ENCODE measurements at regions not wholly inside any gene's neighbourhood (a gene's known extent, or its start where the extent isn't known, plus 50 kb on each side); places are given as distances from the start of the nearest gene placed in this dataset.
A peak's percentile ranks its signal among the peaks of the same experiment; 100 is the strongest.

- TF ChIP-seq YY1 (IDR thresholded peaks at IDR 0.05; ENCODE audit: low read depth): no peak
- TF ChIP-seq, protein P1, sequence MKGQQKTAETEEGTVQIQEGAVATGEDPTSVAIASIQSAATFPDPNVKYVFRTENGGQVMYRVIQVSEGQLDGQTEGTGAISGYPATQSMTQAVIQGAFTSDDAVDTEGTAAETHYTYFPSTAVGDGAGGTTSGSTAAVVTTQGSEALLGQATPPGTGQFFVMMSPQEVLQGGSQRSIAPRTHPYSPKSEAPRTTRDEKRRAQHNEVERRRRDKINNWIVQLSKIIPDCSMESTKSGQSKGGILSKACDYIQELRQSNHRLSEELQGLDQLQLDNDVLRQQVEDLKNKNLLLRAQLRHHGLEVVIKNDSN (IDR thresholded peaks at IDR 0.05): no peak
- TF ChIP-seq FOXM1 (IDR thresholded peaks at IDR 0.05; ENCODE audit: borderline replicate concordance, low read depth): peak; percentile 99
- peak; percentile 63; the same call in 1 of the 2 replicates for TF ChIP-seq EGR1 (IDR thresholded peaks at IDR 0.05)
- TF ChIP-seq RAD21 (IDR thresholded peaks at IDR 0.05; ENCODE audit: low read depth): peak; percentile 27; the same call in 1 of the 2 replicates
- 0 out of 2 replicates have a peak, but pooled peaks have one; percentile 28 for TF ChIP-seq CREB1 (IDR thresholded peaks at IDR 0.05; ENCODE audit: low read depth)
- peak; percentile 82 for TF ChIP-seq NFIC (IDR thresholded peaks at IDR 0.05)
- peak; percentile 99 for TF ChIP-seq EP300 (IDR thresholded peaks at IDR 0.05; ENCODE audit: borderline replicate concordance)
- TF ChIP-seq TEAD4 (IDR thresholded peaks at IDR 0.05): peak; percentile 97
- peak; percentile 37 for TF ChIP-seq ZBTB7A (IDR thresholded peaks at IDR 0.05; ENCODE audit: low read depth)
- TF ChIP-seq, protein P2, sequence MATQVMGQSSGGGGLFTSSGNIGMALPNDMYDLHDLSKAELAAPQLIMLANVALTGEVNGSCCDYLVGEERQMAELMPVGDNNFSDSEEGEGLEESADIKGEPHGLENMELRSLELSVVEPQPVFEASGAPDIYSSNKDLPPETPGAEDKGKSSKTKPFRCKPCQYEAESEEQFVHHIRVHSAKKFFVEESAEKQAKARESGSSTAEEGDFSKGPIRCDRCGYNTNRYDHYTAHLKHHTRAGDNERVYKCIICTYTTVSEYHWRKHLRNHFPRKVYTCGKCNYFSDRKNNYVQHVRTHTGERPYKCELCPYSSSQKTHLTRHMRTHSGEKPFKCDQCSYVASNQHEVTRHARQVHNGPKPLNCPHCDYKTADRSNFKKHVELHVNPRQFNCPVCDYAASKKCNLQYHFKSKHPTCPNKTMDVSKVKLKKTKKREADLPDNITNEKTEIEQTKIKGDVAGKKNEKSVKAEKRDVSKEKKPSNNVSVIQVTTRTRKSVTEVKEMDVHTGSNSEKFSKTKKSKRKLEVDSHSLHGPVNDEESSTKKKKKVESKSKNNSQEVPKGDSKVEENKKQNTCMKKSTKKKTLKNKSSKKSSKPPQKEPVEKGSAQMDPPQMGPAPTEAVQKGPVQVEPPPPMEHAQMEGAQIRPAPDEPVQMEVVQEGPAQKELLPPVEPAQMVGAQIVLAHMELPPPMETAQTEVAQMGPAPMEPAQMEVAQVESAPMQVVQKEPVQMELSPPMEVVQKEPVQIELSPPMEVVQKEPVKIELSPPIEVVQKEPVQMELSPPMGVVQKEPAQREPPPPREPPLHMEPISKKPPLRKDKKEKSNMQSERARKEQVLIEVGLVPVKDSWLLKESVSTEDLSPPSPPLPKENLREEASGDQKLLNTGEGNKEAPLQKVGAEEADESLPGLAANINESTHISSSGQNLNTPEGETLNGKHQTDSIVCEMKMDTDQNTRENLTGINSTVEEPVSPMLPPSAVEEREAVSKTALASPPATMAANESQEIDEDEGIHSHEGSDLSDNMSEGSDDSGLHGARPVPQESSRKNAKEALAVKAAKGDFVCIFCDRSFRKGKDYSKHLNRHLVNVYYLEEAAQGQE (IDR thresholded peaks at IDR 0.05; ENCODE audit: low read depth): no peak
- TF ChIP-seq TAF1 (IDR thresholded peaks at IDR 0.05; ENCODE audit: low read depth): no peak
- TF ChIP-seq, protein P3, sequence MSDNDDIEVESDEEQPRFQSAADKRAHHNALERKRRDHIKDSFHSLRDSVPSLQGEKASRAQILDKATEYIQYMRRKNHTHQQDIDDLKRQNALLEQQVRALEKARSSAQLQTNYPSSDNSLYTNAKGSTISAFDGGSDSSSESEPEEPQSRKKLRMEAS (IDR thresholded peaks at IDR 0.05): peak; percentile 89
- TF ChIP-seq TCF12 (IDR thresholded peaks at IDR 0.05; ENCODE audit: low read depth): peak; percentile 99
- peak; percentile 11; the same call in 1 of the 2 replicates for TF ChIP-seq CEBPB (IDR thresholded peaks at IDR 0.05)
Measured at GRCh38 chr1:43008115-43009060, 49.7 kb upstream of the SLC2A1 start.

Measured in Ishikawa (cell line).